NB4 (cell line): ENCODE measurements at regions not wholly inside any gene's neighbourhood (a gene's known extent, or its start where the extent isn't known, plus 50 kb on each side); places are given as distances from the start of the nearest gene placed in this dataset.
"Not testable (repeated sequence)": the region's sequence is repeated elsewhere in the genome, so short reads cannot be mapped to it uniquely, and the experiment has no call there.

Experiments used
- DNase-seq: peaks from one replicate; pipeline ENCODE4 v3.0.0; 2010; ENCODE audit warnings: low read depth
- H3K4me3 ChIP-seq: one replicate; pipeline ENCODE4 v1.5.1; 2011; ENCODE audit warnings: mild to moderate bottlenecking, low read depth, low read length, moderate library complexity
- CTCF ChIP-seq: IDR thresholded peaks from one replicate; pipeline ENCODE4 v1.5.1; 2012; ENCODE audit warnings: low read depth, low read length
- MAX ChIP-seq: IDR thresholded peaks from 2 replicates; pipeline ENCODE4 v1.6.1; 2011; ENCODE audit warnings: low read depth, low read length
- MYC ChIP-seq: IDR thresholded peaks from 2 replicates; pipeline ENCODE4 v1.6.1; 2011; ENCODE audit warnings: low read depth, low read length
- POLR2A ChIP-seq: IDR thresholded peaks from 2 replicates; pipeline ENCODE4 v1.6.1; 2011; ENCODE audit warnings: mild to moderate bottlenecking; ENCODE audit not compliant: insufficient read length; ENCODE audit errors: extremely low read depth

- no peak overlapping the region for H3K4me3 ChIP-seq
- DNase-seq = peak; percentile 36
- TF ChIP-seq CTCF (peak; percentile 58), MAX (no peak), MYC (no peak)
These were observed 674.4 kb upstream of the LCORL start for GRCh38 chr4:18695733-18696527.

GRCh38 chr4:18691431-18692200 is 670.1 kb upstream of the LCORL start:
- no peak overlapping the region for H3K4me3 ChIP-seq
- no peak for DNase-seq
- no peak for TF ChIP-seq POLR2A
- TF ChIP-seq CTCF = no peak
- TF ChIP-seq MAX = no peak
- no peak for TF ChIP-seq MYC

GRCh38 chr4:18690291-18690955 is 668.9 kb upstream of the LCORL start:
- no peak for DNase-seq
- H3K4me3 ChIP-seq = no peak overlapping the region
- no peak for TF ChIP-seq POLR2A
- TF ChIP-seq CTCF = no peak
- TF ChIP-seq MYC = no peak
- no peak for TF ChIP-seq MAX

- no peak for TF ChIP-seq MAX
- peak; percentile 78 for TF ChIP-seq CTCF
- H3K4me3 ChIP-seq = no peak overlapping the region
- peak; percentile 69 for DNase-seq
These were observed 668.0 kb upstream of the LCORL start for GRCh38 chr4:18689308-18690115.

- not testable (repeated sequence) for H3K4me3 ChIP-seq, DNase-seq
These were observed 666.8 kb upstream of the LCORL start for GRCh38 chr4:18688351-18688750.
